AG10803 (cell line): ENCODE measurements at regions not wholly inside any gene's neighbourhood (a gene's known extent, or its start where the extent isn't known, plus 50 kb on each side); places are given as distances from the start of the nearest gene placed in this dataset.
"Not testable (repeated sequence)": the region's sequence is repeated elsewhere in the genome, so short reads cannot be mapped to it uniquely, and the experiment has no call there.

Experiments used
- DNase-seq: peaks from one replicate; pipeline ENCODE4 v3.0.0; 2010; ENCODE audit warnings: low read depth
- H3K4me3 ChIP-seq: 2 replicates; pipeline ENCODE4 v1.5.1; 2011; ENCODE audit warnings: mild to moderate bottlenecking, low read length, control low read depth
- CTCF ChIP-seq: conservative IDR thresholded peaks from 2 replicates; pipeline ENCODE4 v1.5.1; 2011; ENCODE audit warnings: mild to moderate bottlenecking, low read length, control low read depth, inconsistent platforms

DNA sequence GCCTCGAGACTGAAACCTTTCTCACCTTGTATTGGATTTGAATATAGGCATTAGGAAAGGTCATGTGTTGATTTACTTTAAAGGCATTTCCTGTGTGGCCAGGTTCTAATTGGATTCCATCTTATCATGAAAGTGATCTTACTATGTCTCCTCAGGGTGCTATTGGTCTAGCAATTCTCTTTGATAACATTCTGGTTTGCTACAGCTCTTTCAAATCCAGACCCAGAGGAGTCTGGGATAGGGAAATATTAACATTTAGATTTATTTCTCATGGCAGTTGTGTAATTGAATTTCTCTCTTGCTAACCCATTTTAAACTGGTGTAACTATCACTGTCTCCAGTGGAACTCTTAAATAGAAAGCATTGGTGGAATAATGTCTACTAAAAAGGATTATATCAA, 69.9 kb upstream of the NMUR2 start:
- H3K4me3 ChIP-seq = no peak overlapping the region
- TF ChIP-seq CTCF = no peak
- DNase-seq = no peak

- no peak for DNase-seq
- no peak overlapping the region for H3K4me3 ChIP-seq
- TF ChIP-seq CTCF = no peak
Observed at GRCh38 chr5:152477536-152477935, 72.5 kb upstream of the NMUR2 start.

DNA sequence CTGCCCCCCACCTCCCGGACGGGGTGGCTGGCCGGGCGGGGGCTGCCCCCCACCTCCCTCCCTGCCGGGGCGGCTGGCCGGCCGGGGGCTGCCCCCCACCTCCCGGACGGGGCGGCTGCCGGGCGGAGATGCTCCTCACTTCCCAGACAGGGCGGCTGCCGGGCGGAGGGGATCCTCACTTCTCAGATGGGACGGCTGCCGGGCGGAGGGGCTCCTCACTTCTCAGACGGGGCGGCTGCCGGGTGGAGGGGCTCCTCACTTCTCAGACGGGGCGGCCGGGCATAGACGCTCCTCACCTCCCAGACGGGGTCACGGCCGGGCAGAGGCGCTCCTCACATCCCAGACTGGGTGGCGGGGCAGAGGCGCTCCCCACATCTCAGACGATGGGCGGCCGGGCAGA, 74.8 kb upstream of the NMUR2 start:
- not testable (repeated sequence) for H3K4me3 ChIP-seq, DNase-seq

DNA sequence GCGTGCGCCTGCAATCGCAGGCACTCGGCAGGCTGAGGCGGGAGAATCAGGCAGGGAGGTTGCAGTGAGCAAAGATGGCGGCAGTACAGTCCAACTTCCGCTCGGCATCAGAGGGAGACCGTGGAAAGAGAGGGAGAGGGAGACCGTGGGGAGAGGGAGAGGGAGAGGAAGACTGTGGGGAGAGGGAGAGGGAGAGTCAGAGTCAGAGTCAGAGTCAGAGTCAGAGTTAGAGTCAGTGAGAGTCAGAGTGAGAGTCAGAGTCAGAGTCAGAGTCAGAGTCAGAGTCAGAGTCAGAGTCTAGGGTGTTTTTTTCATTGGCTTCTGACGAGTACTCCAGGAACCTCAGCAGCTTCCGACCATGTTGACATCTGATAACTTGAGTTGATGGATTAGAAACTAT, 75.6 kb upstream of the NMUR2 start:
- DNase-seq, H3K4me3 ChIP-seq: not testable (repeated sequence)

GRCh38 chr5:152487130-152487529, 82.1 kb upstream of the NMUR2 start:
- no peak for TF ChIP-seq CTCF
- no peak overlapping the region for H3K4me3 ChIP-seq
- no peak for DNase-seq

DNA sequence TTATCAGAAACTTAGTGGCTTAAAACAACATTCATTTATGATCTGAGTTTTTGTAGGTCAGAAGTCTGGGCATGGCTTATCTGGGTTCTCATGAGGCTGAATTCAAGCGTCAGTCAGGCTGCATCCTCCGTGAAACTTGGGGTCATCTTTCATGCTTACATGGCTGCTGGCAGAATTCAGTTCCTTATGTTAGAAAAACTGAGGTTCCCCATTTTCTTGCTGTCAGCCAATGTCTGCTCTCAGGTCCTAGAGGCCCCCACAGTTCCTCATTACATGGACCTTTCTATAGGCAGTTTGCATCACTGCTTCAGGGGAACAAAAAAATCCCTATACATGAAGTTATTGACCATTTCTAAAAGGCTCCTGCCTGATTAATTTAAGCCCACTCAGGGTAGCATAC, 83.8 kb upstream of the NMUR2 start:
- TF ChIP-seq CTCF = no peak
- H3K4me3 ChIP-seq = no peak overlapping the region
- DNase-seq = no peak

GRCh38 chr5:152499814-152500535, 94.9 kb upstream of the NMUR2 start:
- no peak overlapping the region for H3K4me3 ChIP-seq
- no peak for DNase-seq
- no peak for TF ChIP-seq CTCF

DNA sequence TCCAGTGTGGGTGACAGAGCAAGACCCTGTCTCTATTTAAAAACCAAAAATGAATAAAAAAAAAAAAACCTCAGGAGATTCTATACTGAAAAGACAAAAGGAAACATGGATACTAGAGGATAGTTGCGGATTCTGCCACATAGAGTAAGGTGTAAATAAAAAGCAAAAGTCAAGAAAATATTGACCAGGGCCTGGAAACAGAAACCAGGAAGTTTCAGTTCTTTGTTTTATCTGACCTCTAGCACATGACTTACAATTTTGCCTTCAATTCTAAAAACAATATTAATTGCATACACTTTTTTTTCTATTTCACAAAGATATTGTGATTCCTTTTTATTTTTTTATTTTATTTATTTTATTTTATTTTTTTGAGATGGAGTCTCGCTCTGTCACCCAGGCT, 96.2 kb upstream of the NMUR2 start:
- TF ChIP-seq CTCF = no peak
- DNase-seq = no peak

More for the DNA sequence above, 96.2 kb upstream of the NMUR2 start:
- H3K4me3 ChIP-seq = no peak overlapping the region
